Activated CD4-positive, alpha-beta T cell treated with anti-CD3 and anti-CD28 coated beads, Interleukin-2, Interleukin-4, amounts not matched to agents 100 ng/mL and 50 ng/mL, durations not matched to agents 16 hours and 8 hours (primary cell): ENCODE measurements at regions not wholly inside any gene's neighbourhood (a gene's known extent, or its start where the extent isn't known, plus 50 kb on each side); places are given as distances from the start of the nearest gene placed in this dataset.
A peak's percentile ranks its signal among the peaks of the same experiment; 100 is the strongest.

Source experiments
- DNase-seq: peaks from one replicate; pipeline ENCODE4 v3.0.0-alpha.2; 2020; ENCODE audit warnings: low spot score

DNA sequence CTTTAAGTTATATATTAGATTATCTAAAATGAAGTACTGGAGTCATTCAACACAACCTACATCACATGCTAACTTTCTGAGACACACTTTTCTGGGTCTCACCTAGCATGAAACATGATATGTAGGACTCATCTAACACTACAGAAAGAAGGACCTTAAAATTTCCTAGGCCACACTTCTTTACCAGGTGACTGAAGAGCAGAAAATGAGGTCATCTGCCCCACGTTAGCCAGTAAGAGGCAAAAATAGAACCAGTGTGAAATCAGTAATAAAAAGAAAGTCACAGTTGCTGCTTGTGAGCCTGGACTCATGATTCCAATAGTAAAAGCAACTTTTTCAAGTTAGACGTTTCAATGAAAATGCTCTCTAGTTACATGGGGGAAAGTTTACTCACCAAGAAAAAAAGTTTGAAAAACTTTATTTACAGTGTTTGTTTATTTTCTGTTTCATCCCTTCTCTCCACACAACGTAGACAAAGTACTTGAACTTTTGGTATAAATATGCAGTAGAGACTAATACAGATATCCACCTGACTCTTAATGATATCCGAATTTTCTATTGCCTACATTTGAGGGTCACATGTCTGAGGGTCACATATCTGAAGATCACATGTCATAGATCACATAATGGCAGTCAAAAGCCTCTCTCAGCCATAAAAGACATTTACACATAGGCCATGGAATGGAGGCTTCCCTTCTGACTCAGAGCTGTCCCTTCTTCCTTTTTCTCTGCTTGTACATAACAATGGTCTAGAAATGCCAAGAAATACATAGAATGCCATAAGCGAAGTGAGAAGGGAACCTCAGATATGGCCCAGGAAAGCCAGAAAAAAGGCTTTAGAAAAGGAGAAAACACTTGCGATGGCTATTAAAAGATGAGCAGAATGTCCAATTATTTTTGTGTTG is 362.9 kb downstream of the ZEB2 start:
- no peak for DNase-seq

DNA sequence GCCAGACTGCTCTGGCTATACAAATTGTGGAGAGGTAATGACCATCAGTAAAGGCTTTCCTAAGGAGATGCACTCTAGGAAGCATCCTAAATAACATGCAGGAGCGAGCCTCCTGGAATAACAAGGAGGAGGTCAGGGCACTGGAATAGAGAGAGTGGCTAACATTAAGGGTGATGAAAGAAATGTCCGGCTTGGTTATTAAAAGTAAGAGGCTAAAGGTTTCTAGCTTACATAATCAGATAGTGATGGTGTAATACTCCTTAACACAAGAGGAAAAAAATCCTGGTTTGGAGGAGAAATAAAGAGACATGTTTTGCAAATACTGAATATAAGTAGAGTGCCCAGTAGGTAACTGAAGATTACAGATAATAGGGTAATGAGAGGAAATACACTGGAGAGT is 365.7 kb downstream of the ZEB2 start:
- no peak for DNase-seq

DNA sequence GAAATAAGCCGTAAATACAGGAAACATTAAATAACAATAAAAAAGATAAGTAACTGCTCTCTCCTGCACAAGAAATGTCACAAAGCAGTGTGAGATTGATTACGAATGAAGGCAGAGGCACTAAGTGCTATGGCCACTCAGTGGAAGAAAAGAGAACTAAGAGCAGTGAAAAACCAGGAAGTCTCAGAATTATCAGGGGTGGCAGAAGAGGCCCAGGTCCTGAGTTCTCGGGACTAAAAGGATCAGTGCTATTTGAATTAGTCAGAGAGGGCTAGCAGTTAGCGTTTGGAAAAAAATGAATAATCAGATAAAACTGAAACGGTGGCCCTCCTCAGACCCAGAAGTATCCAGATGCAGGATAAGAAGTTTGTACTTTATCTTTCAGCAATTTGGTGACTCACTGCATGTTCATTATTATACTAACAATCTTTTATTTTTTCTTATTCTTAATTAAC is 367.1 kb downstream of the ZEB2 start:
- no peak for DNase-seq

DNA sequence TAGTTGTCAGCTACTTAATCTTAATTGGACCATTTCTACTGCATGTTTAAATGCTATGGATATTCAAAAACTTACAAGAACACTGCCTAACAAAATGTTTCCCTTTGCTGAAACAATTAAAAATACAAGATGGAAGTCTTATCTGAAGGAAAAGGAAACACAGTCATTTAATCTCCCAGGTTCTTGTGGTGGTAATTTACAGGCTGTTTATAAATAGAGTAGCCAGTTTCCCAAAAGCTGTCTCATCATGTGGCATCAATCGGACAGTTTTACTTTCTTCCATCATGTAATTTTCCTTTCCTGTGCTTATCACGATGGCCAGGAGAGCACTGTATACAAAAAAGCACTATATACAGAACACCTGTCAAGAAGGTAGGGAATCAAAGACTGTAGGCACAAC is 368.1 kb downstream of the ZEB2 start:
- no peak for DNase-seq

DNA sequence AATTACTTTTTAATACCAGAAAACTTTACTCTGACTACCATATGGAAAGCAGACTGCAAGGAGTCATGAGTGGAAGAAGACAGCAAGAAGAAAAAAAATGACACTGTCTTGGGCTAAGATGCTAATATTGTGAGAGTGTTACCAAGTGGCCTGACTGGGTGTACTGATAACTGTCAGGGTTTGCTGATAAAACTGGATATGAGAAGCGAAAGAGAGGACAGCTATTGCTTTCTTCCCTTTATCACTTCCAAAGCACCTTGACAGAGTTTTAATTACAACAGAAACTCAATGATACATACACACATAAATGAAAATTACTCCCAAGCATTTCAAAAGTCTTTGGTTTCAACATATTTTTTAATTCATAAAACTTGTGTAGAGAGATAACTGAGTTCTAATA is 368.5 kb downstream of the ZEB2 start:
- no peak for DNase-seq

DNA sequence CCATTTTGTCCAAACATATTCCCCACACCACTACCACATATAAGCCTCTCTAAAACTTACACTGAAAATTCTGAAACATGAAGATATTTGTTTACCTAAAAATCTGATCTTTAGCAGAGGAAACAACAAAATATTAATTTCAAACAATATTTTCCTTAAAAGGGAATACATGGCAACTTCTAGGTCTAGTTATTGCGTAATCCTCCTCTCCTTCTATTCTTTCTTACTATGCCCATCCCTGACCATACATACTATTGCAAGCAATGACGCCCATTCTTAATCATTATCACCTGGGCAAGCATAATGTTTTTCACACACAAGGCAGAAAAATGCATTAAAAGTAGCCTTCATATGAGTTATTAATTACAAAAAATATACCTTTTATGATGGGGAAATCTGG is 372.6 kb downstream of the ZEB2 start:
- no peak for DNase-seq

DNA sequence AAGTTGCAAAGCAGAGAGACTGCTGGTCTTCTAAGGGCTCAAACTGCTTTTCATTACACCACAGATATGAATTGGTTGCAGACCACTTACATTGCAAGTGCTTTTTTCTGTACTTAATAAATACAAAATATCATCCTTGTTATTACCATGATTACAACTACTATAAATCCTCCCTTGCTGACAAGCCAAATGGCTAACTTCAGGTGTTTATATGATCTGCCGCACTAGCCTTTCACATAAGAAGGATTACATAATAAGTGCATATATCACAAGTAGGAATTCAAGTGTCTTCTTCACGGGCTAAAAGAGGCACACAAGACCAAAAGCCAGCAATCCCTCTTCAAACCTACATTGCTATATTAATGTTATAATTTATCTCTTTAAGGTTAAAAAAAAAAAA is 373.0 kb downstream of the ZEB2 start:
- DNase-seq: no peak

DNA sequence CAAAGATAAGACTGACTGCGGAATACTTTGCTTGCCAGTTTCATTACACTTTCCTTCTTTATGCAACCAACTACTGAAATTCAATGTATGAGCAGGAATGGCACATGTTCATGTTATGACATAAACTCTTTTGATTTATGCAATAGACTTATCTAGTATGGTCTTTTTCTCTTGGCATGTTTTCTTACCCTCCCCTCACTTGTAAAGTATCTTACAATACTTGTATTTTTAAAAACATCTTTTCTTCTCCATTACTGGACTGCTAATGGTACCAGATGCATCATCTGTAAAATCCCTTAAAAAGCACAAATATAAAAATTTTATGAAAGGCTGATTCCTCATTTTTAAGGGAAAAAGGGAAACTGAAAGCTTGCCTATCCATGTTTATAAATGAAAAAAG is 373.8 kb downstream of the ZEB2 start:
- DNase-seq: no peak

DNA sequence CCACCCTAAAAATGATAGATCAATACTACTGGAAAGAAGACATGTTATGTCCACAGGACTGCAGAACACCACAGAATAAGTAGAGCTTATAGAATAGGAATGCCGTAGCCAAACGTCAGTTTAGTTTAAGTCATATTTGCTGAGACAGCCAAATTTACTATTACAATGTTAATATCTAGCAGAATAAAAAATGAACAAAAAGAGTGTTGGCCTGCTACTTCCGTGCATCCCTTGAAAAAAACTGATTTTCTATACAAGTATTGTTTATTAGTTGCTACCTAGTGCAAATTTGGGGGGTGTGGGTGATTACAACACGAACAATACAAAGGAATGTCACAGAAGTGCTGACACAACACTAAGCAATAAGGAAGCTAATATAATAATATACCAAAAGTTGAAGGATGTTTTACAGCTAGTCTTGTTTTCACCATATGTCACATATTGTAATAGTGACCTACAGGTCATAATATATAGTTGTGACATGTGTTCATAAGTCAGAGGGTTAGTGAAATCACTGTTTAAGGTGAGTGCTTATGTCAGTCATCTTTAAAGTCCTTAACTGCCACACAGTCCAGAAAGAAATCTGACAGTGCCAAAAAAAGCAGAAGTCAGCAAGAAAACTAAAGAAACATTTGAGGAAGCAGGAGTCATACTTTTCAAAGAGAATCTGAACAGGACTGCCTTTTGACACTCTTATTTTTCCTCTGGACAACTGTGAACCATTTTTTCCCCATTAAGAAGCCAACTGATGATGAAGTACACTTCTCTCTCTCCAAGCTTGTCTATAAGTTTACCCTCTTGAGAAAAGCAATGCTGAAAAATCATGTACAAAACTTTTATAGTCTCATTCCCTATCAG is 376.4 kb downstream of the ZEB2 start:
- DNase-seq: no peak

DNA sequence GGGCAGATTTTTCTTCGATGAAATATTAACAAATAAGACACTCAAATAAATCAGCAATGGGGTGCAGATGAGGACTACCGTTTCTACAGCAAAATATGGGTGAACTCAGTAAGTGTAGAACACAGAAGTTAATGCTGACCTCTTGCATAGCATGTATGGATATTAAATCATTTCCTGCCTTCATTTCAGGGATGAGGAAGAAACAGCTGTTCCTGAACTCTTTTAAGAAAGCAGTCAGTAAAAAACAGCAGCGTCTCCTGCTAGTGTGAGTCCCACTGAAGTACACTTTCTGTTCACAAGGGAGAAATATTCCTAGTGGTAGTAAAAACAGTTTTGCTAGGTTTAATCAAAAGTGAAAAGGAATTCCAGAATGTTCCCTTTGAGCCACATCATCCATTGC is 379.0 kb downstream of the ZEB2 start:
- DNase-seq: no peak

DNA sequence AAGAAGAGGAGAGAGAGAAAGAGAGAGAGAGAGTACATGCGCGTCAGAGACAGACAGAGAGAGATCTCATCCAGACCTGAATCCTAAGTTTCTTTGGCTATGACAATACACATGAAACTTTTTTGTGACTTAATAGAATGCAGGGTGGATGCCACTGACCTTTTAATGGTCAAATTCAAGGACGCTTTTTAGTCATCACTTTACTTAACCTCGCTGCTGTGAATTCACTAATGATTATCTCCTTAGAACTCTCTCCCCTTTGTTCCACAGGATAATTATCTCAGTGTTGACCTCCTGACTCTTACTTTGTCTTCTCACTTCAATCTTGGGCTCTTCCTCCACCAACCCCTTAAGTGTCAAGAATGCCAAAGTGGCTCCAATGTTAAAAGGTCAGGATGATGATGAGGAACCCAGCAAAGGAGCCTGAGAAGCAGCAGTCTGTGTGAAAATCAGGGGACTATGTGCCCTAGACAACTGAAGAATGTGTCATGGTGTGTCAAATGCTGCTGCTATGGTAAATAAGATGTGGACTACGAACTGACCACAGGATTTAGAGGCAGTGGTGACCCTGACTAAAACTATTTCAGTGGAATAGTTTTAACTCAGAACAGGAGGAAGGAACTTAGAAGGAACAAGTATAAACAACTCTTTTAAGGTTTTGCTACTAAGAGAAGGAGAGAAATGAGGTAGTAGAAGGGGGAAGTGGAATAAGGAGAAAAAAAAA is 382.1 kb downstream of the ZEB2 start:
- no peak for DNase-seq

DNA sequence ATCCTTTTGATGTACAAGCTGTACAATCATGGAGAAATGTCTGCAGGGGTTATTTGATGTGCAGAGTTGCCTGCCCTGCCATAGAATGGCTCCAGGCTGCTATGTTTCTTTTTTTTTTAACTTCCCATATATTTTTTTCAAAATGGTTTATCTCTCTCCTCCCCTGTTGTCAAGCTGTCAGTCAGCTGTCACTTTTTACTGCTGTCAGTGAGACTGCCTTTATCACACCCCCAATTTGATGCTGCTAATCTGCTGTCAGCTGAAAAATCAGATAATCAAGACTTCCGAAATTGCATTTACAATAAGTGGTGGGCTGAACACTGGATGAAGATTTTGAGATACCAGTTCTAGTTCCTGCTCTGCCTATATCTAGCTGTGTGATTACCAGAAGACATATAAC is 382.6 kb downstream of the ZEB2 start:
- DNase-seq: no peak

DNA sequence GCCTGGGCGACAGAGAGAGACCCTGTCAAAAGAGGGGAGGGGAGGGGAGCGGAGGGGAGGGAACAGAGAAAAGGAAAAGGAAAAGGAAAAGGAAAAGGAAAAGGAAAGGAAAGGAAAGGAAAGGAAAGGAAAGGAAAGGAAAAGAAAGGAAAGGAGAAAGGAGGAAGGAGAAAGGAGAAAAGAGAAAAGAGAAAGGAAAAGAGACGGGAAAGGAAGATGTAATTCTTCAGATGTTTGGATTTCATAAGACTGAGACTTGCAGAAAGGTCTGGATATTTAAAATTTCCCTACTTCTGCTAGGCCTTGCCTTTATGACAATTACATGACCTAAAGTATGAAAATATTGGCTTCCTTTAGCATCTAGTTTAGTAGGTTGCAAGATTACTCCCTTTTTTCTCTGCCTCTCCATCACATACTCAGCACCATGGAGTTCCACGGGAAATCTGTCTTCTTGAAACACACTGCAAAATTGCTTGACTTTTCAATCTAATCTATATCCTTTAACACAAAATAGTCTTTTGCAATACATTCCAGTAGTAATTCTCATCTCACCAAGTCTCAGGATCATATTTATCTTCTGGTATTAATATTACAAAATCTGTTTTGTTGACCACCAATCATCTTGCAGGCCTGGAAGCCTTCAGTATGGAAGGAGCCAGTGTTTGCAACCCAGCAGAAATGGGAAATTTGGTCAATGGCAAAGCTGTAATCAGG is 383.5 kb downstream of the ZEB2 start:
- no peak for DNase-seq

DNA sequence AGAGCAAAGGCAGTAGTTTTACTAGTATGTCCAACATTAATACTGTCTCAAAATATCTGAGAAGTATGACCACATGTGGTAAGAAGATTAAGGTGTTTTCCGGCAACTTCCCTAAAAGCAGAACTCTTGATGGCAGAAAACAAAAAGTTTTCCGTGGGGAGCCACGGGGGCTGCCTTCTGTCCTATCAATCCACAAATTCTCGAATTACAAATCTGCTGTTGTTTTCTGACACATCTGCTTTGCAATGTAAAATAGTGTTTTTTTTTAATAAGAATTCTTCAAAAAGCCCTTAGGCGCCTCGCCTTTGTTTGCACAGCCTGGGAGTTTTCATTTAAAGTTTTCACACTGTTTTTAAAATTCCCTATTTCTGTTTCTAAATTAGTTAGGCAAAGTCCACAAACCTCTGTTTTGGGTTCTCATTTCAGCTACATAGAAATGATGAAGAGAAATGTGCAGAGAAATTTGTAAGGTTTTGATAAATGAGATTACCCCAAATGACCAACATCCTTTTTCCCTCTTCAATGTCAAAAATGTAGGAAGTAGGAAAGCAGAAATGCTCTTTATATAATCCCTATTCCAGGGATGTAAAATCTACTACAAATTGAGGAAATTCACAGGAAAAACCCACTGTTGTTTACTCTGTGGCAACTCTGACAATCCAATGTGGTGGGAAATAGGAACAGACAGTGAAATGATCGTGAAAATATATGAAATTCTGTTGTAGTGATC is 385.8 kb downstream of the ZEB2 start:
- DNase-seq: no peak

DNA sequence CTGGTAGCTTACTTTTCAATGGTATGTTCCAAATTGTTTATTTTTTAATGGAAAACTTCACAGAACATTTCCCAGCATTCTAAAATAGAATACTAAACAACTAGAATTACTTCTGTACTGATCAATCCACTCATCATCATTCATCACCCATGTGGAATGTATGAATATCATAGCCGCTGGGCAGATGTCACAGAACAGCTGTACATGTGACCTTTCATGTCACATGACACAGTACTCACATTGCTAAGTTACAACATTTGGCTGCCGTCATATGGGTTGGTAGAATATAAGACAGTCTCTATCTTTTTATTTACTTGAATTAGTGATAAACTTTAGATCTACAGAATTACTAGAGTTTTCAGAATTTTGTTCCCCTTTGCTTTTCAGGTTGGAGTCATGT is 387.6 kb downstream of the ZEB2 start:
- DNase-seq: no peak

DNA sequence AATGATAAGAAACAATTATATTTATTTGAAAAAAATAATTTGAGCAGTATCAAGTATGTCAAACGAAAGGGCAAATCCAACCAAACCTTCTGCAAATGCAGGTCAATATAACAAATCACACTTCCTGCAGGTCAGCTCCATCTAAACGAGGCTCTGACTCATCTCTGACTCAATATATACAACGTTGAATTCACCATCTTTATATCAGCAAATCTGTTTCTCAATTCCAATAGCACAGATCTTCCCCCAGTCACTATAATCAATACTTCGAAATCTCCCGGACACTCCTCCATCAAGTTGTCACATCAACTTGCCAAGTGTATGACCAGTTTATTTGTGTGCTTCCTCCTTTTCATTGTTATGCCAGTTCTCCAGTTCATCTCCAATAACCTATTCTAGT is 388.9 kb downstream of the ZEB2 start:
- peak; percentile 35 for DNase-seq

DNA sequence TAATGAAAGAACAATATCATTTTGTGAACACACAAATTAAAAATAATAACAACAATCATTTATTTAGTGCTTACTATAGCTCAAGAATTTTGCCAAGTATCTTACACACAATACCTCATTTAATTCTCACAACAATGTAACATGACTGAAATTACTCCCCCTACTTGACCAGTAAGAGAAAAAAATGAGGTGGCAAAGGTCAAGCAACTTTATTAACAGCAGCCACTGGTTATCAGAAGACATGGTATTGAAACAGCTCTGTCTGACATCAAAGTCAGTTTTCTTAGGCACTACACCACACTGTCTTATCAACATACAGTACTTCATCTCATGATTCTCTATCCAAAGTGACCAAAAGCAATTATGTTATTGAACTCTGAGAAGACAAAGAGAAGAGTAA is 389.4 kb downstream of the ZEB2 start:
- no peak for DNase-seq

DNA sequence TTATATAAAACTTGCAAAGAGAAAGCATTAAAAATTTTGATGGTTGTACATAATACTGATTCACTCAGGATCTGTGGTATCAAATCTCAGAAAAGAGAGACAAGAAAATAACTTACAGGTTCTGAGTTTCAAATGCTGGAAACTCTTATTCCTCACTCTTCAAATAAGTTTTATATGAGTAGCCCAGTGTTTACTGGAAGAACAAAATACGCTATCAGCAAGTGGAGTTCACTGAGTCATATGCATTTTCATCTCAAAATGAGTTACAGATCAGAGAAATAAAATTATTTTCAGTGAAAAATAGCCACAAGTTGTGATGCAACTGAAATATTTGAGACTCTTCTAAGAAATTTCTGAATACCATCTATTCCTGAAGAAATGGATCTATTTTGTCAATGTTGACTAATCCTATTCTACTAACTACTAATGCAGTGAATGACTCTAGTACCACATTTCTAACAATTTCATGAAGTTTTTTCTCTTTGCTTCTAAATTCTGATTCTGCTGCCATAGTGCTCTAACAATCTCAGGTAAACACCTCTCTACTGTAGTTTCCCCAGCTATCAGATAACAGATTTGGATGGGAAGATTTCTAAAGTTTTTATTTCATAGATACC is 391.7 kb downstream of the ZEB2 start:
- DNase-seq: peak; percentile 43

DNA sequence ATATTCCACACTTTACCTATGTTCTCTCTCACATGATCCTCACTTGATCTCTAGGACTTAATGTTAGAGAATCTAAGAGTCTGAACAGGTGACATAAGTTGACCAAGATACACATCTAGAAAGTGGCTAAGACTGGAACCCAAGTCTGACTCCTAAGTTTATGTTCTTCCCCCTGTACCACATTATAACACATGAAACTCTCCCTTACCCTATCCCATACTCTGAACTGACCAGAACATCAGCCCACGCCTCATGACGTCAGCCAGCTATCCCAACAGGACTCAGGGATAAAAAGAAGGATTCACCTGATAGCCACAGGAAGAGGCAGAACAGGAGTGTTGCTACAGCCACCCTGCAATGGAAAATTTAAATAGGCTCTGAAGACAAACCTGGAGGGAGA is 392.2 kb downstream of the ZEB2 start:
- no peak for DNase-seq

DNA sequence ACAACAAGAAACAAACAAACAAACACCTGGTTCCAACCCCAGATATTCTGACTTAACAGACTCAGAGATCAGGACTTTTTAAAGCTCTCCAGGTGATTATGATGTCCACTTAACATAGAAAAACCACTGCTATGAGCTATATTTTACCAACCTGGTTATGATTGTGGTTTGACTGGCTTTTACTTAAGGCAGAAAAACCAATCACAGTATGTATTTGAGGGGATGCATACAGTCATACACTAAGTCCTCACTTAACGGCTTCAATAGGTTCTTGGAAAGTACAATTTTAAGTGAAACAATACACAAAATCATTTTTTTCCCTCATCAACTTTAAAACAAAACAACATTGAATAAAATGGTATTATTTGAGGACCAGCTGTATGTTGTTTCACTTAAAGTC is 393.6 kb downstream of the ZEB2 start:
- no peak for DNase-seq

DNA sequence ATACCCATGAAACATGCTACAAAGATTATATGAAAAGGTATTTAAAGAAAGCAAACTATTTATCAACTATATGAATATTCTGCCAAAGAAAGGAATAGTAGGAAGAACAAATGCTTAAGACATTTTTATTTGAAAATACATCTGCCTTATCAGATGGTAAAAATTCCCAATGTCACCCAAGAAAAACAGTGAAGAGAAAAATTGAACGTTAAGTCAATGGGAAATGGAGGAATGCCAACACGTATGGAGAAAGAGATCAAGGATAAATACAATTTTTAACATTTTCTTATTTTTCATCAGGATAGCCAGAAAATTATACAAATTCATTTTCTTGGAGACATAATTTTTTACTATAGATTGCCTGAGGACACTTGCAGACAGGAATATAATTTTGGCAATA is 394.2 kb downstream of the ZEB2 start:
- no peak for DNase-seq
